AG09319 (cell line): ENCODE measurements at regions not wholly inside any gene's neighbourhood (a gene's known extent, or its start where the extent isn't known, plus 50 kb on each side); places are given as distances from the start of the nearest gene placed in this dataset.
A peak's percentile ranks its signal among the peaks of the same experiment; 100 is the strongest.

Experiments used
- DNase-seq: peaks from one replicate; pipeline ENCODE4 v3.0.0-alpha.2; 2010; ENCODE audit warnings: low read depth; ENCODE audit errors: extremely low read depth
- TF ChIP-seq, protein P1 (sequence below): IDR thresholded peaks from 2 replicates; pipeline ENCODE4 v1.5.1; 2011; ENCODE audit warnings: low read depth, mild to moderate bottlenecking, inconsistent platforms, low read length, moderate library complexity

GRCh38 chr3:177418787-177419186 is 221.5 kb upstream of the TBL1XR1 start:
- TF ChIP-seq, protein P1, sequence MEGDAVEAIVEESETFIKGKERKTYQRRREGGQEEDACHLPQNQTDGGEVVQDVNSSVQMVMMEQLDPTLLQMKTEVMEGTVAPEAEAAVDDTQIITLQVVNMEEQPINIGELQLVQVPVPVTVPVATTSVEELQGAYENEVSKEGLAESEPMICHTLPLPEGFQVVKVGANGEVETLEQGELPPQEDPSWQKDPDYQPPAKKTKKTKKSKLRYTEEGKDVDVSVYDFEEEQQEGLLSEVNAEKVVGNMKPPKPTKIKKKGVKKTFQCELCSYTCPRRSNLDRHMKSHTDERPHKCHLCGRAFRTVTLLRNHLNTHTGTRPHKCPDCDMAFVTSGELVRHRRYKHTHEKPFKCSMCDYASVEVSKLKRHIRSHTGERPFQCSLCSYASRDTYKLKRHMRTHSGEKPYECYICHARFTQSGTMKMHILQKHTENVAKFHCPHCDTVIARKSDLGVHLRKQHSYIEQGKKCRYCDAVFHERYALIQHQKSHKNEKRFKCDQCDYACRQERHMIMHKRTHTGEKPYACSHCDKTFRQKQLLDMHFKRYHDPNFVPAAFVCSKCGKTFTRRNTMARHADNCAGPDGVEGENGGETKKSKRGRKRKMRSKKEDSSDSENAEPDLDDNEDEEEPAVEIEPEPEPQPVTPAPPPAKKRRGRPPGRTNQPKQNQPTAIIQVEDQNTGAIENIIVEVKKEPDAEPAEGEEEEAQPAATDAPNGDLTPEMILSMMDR = no peak
- no peak for DNase-seq

DNA sequence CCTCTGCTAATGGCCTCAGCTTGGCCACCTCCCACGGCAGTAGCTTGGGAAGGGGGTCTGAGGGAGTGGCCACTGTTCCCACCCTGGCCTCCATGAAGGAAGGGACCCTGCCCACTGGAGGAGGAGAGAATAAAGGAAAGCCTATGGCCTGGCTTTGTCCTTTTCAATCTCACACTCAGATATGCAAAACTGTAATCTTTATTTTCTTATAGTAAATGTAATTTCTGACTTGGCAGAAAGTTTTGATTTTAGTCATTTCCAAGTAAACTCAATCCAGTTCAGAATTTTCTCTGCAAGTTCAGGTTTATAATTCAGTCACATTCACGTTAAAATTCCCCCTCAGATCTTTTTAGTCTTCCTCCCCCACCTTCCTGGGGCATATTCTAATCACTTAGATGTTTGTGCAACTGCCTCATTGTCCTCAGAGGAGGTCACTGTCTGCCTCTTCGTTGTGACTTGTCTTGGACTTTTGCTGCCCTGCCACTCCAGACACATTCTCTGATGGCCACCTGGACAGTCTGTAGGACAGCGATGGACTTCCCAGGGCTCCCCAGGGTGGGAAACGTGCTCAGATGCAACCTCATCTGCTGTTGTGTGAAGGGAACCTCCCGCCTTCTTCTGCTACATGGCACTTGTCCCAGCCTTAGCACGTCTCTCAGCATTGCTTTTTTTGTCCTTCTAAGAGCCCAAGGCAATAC is 222.8 kb upstream of the TBL1XR1 start:
- DNase-seq = peak; percentile 34
- TF ChIP-seq, protein P1 = no peak

- TF ChIP-seq, protein P1 = no peak
- DNase-seq = peak; percentile 65
Measured at GRCh38 chr3:177420651-177421480, 223.6 kb upstream of the TBL1XR1 start.

DNA sequence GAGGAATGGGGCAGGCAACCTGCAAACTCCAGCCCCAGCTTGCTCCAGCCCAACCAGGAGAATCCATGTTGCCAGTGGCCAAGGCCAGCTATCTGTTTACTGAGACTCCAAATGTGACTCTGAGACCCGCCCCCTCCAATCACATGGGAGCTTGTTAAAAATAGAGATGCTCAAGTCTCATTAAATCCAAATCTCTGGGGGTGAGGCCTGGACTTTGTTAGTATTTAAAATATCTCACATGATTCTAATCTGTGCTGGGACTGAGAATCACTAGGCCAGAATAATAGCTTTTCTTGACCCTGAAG is 224.2 kb upstream of the TBL1XR1 start:
- TF ChIP-seq, protein P1 = no peak
- DNase-seq = no peak

GRCh38 chr3:177424521-177424920 is 227.2 kb upstream of the TBL1XR1 start:
- TF ChIP-seq, protein P1 = no peak

DNA sequence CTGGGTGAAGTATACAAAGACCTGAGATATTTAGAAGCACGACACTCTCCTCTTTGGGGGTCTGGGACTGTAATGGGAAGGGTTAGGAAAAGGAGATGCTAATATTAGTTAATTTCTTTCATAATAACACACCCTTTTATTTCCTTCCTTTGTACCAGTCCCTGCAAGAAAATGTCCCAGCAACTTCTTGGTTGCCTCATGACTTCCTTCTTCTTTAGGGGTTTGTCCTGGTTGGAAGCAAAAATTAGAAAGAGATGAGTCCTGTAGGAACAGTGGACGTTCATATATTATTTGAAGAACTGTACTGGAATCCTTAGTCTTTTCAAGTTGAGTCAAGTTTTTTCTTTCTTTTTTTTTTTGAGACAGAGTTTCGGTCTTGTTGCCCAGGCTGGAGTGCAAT is 227.8 kb upstream of the TBL1XR1 start:
- TF ChIP-seq, protein P1 = no peak
- DNase-seq = no peak

More at GRCh38 chr3:177424521-177424920, 227.2 kb upstream of the TBL1XR1 start:
- DNase-seq = no peak

- TF ChIP-seq, protein P1 = no peak
- no peak for DNase-seq
Measured at GRCh38 chr3:177426106-177426877, 229.0 kb upstream of the TBL1XR1 start.
